Activated T-helper 2 cell treated with anti-CD3 and anti-CD28 coated beads, Interferon-gamma antibody, Interleukin-2, Interleukin-4, amounts not matched to agents 10 μg/mL and 5 μg/mL and 100 μg/mL, durations not matched to agents 14 hours and 24 hours and 36 hours (primary cell): ENCODE measurements at regions not wholly inside any gene's neighbourhood (a gene's known extent, or its start where the extent isn't known, plus 50 kb on each side); places are given as distances from the start of the nearest gene placed in this dataset.
"Not testable (repeated sequence)": the region's sequence is repeated elsewhere in the genome, so short reads cannot be mapped to it uniquely, and the experiment has no call there.

Source experiments
- DNase-seq: peaks from one replicate; pipeline ENCODE4 v3.0.0; 2021; ENCODE audit warnings: low spot score
- H3K27ac Mint-ChIP-seq: one replicate; pipeline ENCODE4 v1.8.0; 2021; ENCODE audit warnings: mixed read lengths
- H3K27me3 Mint-ChIP-seq: one replicate; pipeline ENCODE4 v1.8.0; 2021; ENCODE audit warnings: low read depth, mixed read lengths
- H3K36me3 Mint-ChIP-seq: one replicate; pipeline ENCODE4 v1.8.0; 2021; ENCODE audit warnings: low read depth, mixed read lengths
- H3K4me1 Mint-ChIP-seq: one replicate; pipeline ENCODE4 v1.8.0; 2021; ENCODE audit warnings: low read depth, mixed read lengths
- H3K4me3 Mint-ChIP-seq: one replicate; pipeline ENCODE4 v1.8.0; 2021; ENCODE audit warnings: low read depth, mild to moderate bottlenecking, moderate library complexity, mixed read lengths
- H3K9me3 Mint-ChIP-seq: one replicate; pipeline ENCODE4 v1.8.0; 2021; ENCODE audit warnings: mixed read lengths
- intact Hi-C: fragments of 100-400 bp; cut with micrococcal nuclease; formaldehyde crosslinking; loops from one replicate; pipeline ENCODE4 v1.15.1; 2023

GRCh38 chr6:144383336-144383735 lies 98.2 kb downstream of the UTRN start:
- Mint-ChIP-seq H3K4me3 (no peak overlapping the region), H3K36me3 (peaks cover 49% of the 10 kb centered on the region), H3K27ac (no peak overlapping the region)

GRCh38 chr6:144384427-144384826 lies 99.3 kb downstream of the UTRN start:
- DNase-seq, result no peak
- Mint-ChIP-seq H3K4me1 (peaks cover 9% of the 10 kb centered on the region), H3K36me3 (peaks cover 44% of the 10 kb centered on the region), H3K27me3 (no peaks in the 10 kb centered on the region), H3K4me3 (no peak overlapping the region), H3K9me3 (peaks cover 23% of the 10 kb centered on the region), H3K27ac (no peak overlapping the region)
- intact Hi-C loops, result no loop called here

More at GRCh38 chr6:144383336-144383735, 98.2 kb downstream of the UTRN start:
- Mint-ChIP-seq H3K9me3 (peaks cover 31% of the 10 kb centered on the region), H3K4me1 (peaks cover 17% of the 10 kb centered on the region), H3K27me3 (no peaks in the 10 kb centered on the region)
- intact Hi-C loops, result no loop called here
- DNase-seq, result no peak

DNA sequence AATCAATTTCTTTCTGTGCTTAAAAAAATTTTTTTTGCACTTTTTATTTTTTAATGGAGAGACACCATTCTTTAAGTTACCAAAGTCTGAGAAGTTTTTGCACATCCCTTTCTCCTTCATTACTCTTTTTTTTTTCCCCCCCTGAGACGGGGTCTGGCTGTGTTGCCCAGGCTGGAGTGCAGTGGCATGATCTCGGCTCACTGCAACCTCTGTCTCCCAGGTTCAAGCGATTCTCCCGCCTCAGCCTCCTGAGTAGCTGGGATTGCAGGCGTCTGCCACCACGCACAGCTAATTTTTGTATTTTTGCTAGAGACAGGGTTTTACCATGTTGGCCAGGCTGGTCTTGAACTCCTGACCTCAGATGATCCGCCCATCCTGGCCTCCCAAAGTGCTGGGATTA lies 104.3 kb downstream of the UTRN start:
- DNase-seq, H3K27me3 Mint-ChIP-seq, intact Hi-C loops, H3K27ac Mint-ChIP-seq, H3K4me3 Mint-ChIP-seq: not testable (repeated sequence)
- H3K4me1 Mint-ChIP-seq, result peaks cover 20% of the 10 kb centered on the region
- peaks cover 41% of the 10 kb centered on the region for H3K36me3 Mint-ChIP-seq
- peaks cover 12% of the 10 kb centered on the region for H3K9me3 Mint-ChIP-seq

GRCh38 chr6:144390202-144390601 lies 105.1 kb downstream of the UTRN start:
- Mint-ChIP-seq H3K4me1 (peaks cover 17% of the 10 kb centered on the region), H3K27ac (no peak overlapping the region), H3K9me3 (peaks cover 13% of the 10 kb centered on the region), H3K4me3 (no peak overlapping the region), H3K36me3 (peaks cover 40% of the 10 kb centered on the region), H3K27me3 (no peaks in the 10 kb centered on the region)
- intact Hi-C loops, result no loop called here
- DNase-seq, result no peak

- no peak overlapping the region for H3K27ac Mint-ChIP-seq
- no peaks in the 10 kb centered on the region for H3K27me3 Mint-ChIP-seq
- intact Hi-C loops, result no loop called here
- H3K4me1 Mint-ChIP-seq, result peaks cover 17% of the 10 kb centered on the region
- DNase-seq, result no peak
- H3K36me3 Mint-ChIP-seq, result peaks cover 45% of the 10 kb centered on the region
- H3K4me3 Mint-ChIP-seq, result no peak overlapping the region
- peaks cover 13% of the 10 kb centered on the region for H3K9me3 Mint-ChIP-seq
These were observed 105.8 kb downstream of the UTRN start for GRCh38 chr6:144390886-144391285.

DNA sequence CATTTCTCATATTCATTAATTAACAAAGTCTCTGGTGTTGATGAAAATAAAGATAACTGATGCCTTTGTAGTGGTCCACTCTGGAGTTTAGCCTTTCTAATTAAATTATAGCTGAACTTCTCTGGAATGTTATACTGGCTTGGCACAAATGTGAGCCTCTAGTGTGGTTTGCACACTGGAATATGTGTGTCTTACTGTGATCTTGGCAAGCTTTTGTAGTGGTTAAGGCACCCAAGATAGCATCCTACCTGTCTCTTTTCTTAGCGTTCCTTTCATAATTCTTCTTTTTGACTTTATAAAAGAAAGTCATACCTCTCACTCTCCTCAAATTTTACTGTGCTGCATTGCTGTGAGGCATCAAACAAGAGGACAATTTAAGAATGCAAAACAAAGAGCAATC lies 107.4 kb downstream of the UTRN start:
- Mint-ChIP-seq H3K4me1 (peaks cover 17% of the 10 kb centered on the region), H3K27me3 (no peaks in the 10 kb centered on the region), H3K27ac (no peak overlapping the region), H3K9me3 (peaks cover 26% of the 10 kb centered on the region), H3K36me3 (peaks cover 59% of the 10 kb centered on the region), H3K4me3 (no peak overlapping the region)
- DNase-seq, result no peak
- intact Hi-C loops, result no loop called here

GRCh38 chr6:144394210-144394609 lies 109.1 kb downstream of the UTRN start:
- no peak overlapping the region for H3K27ac Mint-ChIP-seq
- intact Hi-C loops, result no loop called here
- no peaks in the 10 kb centered on the region for H3K27me3 Mint-ChIP-seq
- peaks cover 66% of the 10 kb centered on the region for H3K36me3 Mint-ChIP-seq
- DNase-seq, result no peak
- H3K4me3 Mint-ChIP-seq, result no peak overlapping the region
- peaks cover 36% of the 10 kb centered on the region for H3K9me3 Mint-ChIP-seq
- H3K4me1 Mint-ChIP-seq, result peaks cover 17% of the 10 kb centered on the region

DNA sequence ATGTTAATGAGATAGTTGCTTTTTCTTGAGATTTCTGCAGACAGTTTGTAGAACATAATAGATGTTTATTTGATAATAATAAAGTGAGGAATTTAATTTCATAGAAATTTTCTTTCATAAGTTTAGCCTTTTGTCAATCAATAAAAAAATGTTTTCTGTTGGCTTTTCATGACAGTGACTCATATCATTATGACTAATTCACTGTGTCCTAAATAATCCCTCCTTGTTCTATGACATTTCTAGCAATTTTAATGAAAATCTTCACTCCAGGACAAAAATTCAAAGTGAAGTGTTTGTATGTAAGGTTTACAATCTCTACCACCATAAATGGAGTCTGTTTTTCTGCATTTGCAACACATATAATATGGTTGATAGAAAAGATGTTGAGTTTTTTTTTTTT lies 109.9 kb downstream of the UTRN start:
- intact Hi-C loops, result no loop called here
- no peak for DNase-seq
- no peaks in the 10 kb centered on the region for H3K27me3 Mint-ChIP-seq
- no peak overlapping the region for H3K27ac Mint-ChIP-seq
- peaks cover 17% of the 10 kb centered on the region for H3K4me1 Mint-ChIP-seq
- no peak overlapping the region for H3K4me3 Mint-ChIP-seq
- H3K9me3 Mint-ChIP-seq, result peaks cover 36% of the 10 kb centered on the region
- peaks cover 72% of the 10 kb centered on the region for H3K36me3 Mint-ChIP-seq

- Mint-ChIP-seq H3K9me3 (peaks cover 36% of the 10 kb centered on the region), H3K36me3 (peaks cover 68% of the 10 kb centered on the region), H3K4me3 (no peak overlapping the region), H3K27me3 (no peaks in the 10 kb centered on the region), H3K4me1 (peaks cover 12% of the 10 kb centered on the region), H3K27ac (no peak overlapping the region)
- DNase-seq, result no peak
- intact Hi-C loops, result no loop called here
These were observed 110.7 kb downstream of the UTRN start for GRCh38 chr6:144395826-144396225.

GRCh38 chr6:144397141-144397540 lies 112.0 kb downstream of the UTRN start:
- peaks cover 36% of the 10 kb centered on the region for H3K9me3 Mint-ChIP-seq
- no peak overlapping the region for H3K27ac Mint-ChIP-seq
- no peak overlapping the region for H3K4me3 Mint-ChIP-seq
- H3K27me3 Mint-ChIP-seq, result no peaks in the 10 kb centered on the region
- intact Hi-C loops, result no loop called here
- peaks cover 12% of the 10 kb centered on the region for H3K4me1 Mint-ChIP-seq
- H3K36me3 Mint-ChIP-seq, result peaks cover 73% of the 10 kb centered on the region
- DNase-seq, result no peak

DNA sequence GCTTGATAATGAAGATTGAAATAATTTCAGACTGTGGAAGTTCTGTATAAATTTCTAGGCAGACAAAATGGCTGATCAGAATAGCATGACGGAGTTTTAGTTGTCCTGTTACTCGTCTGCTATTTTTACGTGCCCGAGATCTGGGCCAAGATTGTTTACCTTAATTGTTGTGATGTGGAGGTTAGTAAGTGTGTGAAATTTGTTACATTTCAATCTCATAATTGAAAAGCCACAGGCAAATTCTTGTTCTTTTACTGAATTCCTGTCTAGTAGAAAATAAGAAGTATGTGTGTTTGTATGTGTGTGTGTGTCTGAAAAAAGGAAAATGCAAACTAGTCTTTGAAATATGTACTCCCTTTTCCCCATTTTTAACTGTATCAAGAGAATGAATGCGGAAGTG lies 115.2 kb downstream of the UTRN start:
- Mint-ChIP-seq H3K27me3 (no peaks in the 10 kb centered on the region), H3K9me3 (peaks cover 23% of the 10 kb centered on the region), H3K36me3 (peaks cover 76% of the 10 kb centered on the region), H3K27ac (no peak overlapping the region), H3K4me3 (no peak overlapping the region), H3K4me1 (peaks cover 1% of the 10 kb centered on the region)
- intact Hi-C loops, result no loop called here
- DNase-seq, result no peak

- no peak for DNase-seq
- Mint-ChIP-seq H3K27me3 (no peaks in the 10 kb centered on the region), H3K4me1 (peaks cover 1% of the 10 kb centered on the region), H3K4me3 (no peak overlapping the region), H3K36me3 (peaks cover 64% of the 10 kb centered on the region), H3K27ac (no peak overlapping the region), H3K9me3 (peaks cover 13% of the 10 kb centered on the region)
- intact Hi-C loops, result no loop called here
These were observed 116.9 kb downstream of the UTRN start for GRCh38 chr6:144401736-144402733.

GRCh38 chr6:144402750-144403149 lies 117.6 kb downstream of the UTRN start:
- Mint-ChIP-seq H3K36me3 (peaks cover 63% of the 10 kb centered on the region), H3K27me3 (no peaks in the 10 kb centered on the region), H3K27ac (no peak overlapping the region), H3K4me1 (peaks cover 1% of the 10 kb centered on the region), H3K9me3 (peaks cover 7% of the 10 kb centered on the region), H3K4me3 (no peak overlapping the region)
- intact Hi-C loops, result no loop called here
- DNase-seq, result no peak
